ENCODE measurements at regions not wholly inside any gene's neighbourhood (a gene's known extent, or its start where the extent isn't known, plus 50 kb on each side); places are given as distances from the start of the nearest gene placed in this dataset.

GRCh38 chr12:58086930-58087329 lies 145.6 kb downstream of the ATP23 start:
- Histone ChIP-seq H3K27ac (peak overlapping the region in 2 of 12 donors; percentile 37 to 38), H3K36me3 (no peaks in the 10 kb centered on the region), H3K4me1 (peaks cover 0 to 14% (median 0%) of the 10 kb centered on the region in 12 donors), H3K27me3 (no peaks in the 10 kb centered on the region), H3K9me3 (no peaks in the 10 kb centered on the region), H3K4me3 (no peak overlapping the region)
- no peak for DNase-seq
- intact Hi-C loops (cut with DNase I): no loop called here
- ATAC-seq: peak in 2 of 4 donors; percentile 72 to 79
- 80% methylated on average over 6 of the region's 6 CpGs for WGBS, 4 donors
- TF ChIP-seq, protein P1, sequence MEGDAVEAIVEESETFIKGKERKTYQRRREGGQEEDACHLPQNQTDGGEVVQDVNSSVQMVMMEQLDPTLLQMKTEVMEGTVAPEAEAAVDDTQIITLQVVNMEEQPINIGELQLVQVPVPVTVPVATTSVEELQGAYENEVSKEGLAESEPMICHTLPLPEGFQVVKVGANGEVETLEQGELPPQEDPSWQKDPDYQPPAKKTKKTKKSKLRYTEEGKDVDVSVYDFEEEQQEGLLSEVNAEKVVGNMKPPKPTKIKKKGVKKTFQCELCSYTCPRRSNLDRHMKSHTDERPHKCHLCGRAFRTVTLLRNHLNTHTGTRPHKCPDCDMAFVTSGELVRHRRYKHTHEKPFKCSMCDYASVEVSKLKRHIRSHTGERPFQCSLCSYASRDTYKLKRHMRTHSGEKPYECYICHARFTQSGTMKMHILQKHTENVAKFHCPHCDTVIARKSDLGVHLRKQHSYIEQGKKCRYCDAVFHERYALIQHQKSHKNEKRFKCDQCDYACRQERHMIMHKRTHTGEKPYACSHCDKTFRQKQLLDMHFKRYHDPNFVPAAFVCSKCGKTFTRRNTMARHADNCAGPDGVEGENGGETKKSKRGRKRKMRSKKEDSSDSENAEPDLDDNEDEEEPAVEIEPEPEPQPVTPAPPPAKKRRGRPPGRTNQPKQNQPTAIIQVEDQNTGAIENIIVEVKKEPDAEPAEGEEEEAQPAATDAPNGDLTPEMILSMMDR (IDR thresholded peaks at IDR 0.05): no peak
- TF ChIP-seq POLR2A (IDR thresholded peaks at IDR 0.05): no peak

DNA sequence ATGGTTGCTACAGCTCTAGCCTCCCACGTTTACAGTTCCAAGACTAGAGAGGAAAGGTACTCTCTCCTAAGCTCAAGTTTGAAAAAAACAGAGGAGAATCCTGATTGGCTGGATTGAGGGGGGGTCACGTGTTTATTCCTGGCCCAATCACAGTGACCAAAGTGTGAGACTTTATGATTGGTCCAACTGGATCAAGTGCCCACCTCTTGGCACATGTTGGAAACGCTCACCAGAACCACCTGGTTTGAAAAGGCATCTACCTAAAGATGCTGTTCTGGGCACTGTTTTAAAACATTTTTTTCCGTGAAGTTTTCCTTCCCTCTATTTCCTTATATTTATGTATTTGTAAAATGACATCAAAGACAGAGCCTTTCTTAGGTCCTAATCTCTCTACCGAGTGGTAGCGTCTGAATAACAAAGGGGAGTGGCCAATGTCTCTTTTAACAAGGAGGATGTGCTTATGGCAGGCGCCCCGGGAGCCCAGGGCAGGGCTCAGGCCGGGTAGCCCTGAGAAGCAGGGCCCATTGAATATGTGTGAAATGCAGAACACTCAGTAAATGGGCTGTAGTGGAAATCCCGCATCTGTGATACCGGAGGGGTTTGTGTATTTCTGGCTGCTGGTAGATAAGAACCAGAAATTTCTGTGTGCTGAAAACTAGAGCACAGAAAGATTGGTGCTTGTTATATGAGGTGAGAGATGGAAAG lies 146.2 kb downstream of the ATP23 start:
- H3K27ac ChIP-seq: peak overlapping the region in 1 of 12 donors; percentile 37

GRCh38 chr12:58089588-58089987 lies 148.2 kb downstream of the ATP23 start:
- 54 to 58% (median 56%) methylated on average over 3 of the region's 3 CpGs for WGBS, 4 donors
- no peak overlapping the region for H3K4me3 ChIP-seq

More for the DNA sequence above, 146.2 kb downstream of the ATP23 start:
- intact Hi-C loops (cut with DNase I): no loop called here
- Histone ChIP-seq H3K4me1 (peaks cover 0 to 14% (median 0%) of the 10 kb centered on the region in 12 donors), H3K9me3 (no peaks in the 10 kb centered on the region), H3K4me3 (no peak overlapping the region), H3K27me3 (no peaks in the 10 kb centered on the region), H3K36me3 (no peaks in the 10 kb centered on the region)
- no peak for TF ChIP-seq POLR2A (IDR thresholded peaks at IDR 0.05)
- TF ChIP-seq, protein P1 (IDR thresholded peaks at IDR 0.05): no peak
- WGBS, 4 donors: 44 to 66% (median 49%) methylated on average over 11 of the region's 11 CpGs
- ATAC-seq (peak in 2 of 4 donors; percentile 41), DNase-seq (no peak)

GRCh38 chr12:58090685-58091084 lies 149.3 kb downstream of the ATP23 start:
- TF ChIP-seq POLR2A (IDR thresholded peaks at IDR 0.05): no peak
- TF ChIP-seq, protein P1 (IDR thresholded peaks at IDR 0.05): no peak
- intact Hi-C loops (cut with DNase I): no loop called here
- ATAC-seq: no peak
- WGBS, 4 donors: 70 to 80% (median 74%) methylated on average over 5 of the region's 5 CpGs
- no peak for DNase-seq
- H3K27me3 ChIP-seq: no peaks in the 10 kb centered on the region
- no peak overlapping the region for H3K4me3 ChIP-seq
- H3K4me1 ChIP-seq: peaks cover 0 to 24% (median 0%) of the 10 kb centered on the region in 12 donors
- H3K27ac ChIP-seq: no peak overlapping the region
- H3K9me3 ChIP-seq: no peaks in the 10 kb centered on the region
- no peaks in the 10 kb centered on the region for H3K36me3 ChIP-seq

More at GRCh38 chr12:58089588-58089987, 148.2 kb downstream of the ATP23 start:
- peaks cover 0 to 24% (median 0%) of the 10 kb centered on the region in 12 donors for H3K4me1 ChIP-seq
- intact Hi-C loops (cut with DNase I): no loop called here
- ATAC-seq (no peak), DNase-seq (no peak)
- no peaks in the 10 kb centered on the region for H3K36me3 ChIP-seq
- TF ChIP-seq, protein P1 (IDR thresholded peaks at IDR 0.05): no peak
- no peak for TF ChIP-seq POLR2A (IDR thresholded peaks at IDR 0.05)
- H3K27ac ChIP-seq: no peak overlapping the region
- no peaks in the 10 kb centered on the region for H3K27me3 ChIP-seq
- no peaks in the 10 kb centered on the region for H3K9me3 ChIP-seq
